ENCODE measurements at regions not wholly inside any gene's neighbourhood (a gene's known extent, or its start where the extent isn't known, plus 50 kb on each side); places are given as distances from the start of the nearest gene placed in this dataset.

DNA sequence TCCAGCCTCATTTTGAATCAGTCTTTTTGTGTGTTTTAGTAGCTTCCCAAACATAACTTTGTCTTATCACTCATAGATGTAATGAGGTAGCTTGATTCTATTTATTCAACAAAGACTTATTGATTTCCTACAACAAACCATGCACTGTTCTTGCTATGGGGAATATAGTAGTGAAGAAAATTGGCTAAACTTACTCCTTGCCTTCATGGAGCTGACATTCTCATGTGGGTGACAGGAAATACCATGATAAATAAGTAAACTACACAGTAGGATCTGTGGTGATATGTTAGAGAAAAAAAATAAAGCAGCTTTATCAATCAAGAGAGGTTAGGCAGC, 255.7 kb upstream of the TNC start:
- no peak for DNase-seq

DNA sequence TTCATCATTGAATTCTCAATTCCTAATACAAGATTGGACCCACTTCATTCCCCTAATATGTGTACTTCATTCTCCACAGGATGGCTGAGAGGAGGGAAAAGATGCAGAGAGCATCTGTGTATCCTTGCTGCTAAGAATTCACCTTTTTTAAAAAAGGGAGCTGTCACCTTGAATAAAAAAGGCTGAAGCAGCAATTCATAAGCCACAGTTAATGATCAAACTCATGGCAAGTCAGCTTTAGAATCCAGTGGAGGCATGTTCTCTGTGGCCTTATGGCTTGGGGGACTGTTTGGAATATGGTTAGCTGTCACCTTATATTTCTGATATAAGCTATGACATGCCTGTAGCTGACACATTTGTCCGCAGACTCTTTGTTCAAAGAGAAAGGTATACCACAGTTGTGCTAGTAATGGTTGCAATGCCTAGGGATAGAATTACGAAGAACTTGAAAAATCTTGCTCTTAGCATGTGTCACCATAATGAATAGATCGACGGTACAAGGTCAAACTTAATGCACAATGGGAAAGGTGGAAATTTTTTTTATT, 256.8 kb upstream of the TNC start:
- no peak for DNase-seq

DNA sequence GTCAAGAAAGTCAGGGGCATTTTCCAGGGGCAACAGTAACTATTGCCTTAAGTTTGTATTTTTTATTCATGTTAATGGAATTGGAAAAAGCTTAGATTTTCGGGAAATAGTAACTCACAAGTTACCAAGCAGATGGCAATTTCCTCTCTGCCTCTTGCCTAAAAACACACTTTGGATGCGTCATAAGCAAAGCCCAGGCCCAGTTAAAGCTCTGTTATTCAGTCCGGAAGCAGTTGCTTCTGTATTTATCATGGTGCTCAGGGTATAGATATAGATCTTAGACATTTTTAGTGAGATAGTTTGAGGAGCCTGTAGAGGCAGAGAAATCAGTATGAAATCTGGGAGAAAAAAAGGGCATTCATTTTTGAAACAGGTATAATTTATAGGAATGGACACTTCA, 260.3 kb upstream of the TNC start:
- no peak for DNase-seq

DNA sequence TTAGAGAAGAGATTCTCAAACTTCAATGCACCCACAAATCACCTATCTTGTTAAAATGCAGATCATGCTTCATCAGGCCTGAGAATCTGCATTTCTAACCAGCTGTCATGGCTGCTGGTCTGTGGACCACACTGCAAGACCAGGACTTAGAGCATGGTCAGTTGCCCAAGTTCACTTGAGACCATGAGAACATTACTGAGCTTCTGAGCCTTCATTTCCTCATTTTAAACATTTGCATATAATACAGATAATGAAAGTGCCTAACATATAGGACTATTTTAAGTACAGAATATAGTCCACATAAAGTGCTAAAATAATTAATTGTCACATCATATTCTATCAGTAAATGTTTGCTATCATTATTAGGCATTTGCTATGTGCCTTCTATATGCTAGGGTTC, 260.8 kb upstream of the TNC start:
- no peak for DNase-seq

DNA sequence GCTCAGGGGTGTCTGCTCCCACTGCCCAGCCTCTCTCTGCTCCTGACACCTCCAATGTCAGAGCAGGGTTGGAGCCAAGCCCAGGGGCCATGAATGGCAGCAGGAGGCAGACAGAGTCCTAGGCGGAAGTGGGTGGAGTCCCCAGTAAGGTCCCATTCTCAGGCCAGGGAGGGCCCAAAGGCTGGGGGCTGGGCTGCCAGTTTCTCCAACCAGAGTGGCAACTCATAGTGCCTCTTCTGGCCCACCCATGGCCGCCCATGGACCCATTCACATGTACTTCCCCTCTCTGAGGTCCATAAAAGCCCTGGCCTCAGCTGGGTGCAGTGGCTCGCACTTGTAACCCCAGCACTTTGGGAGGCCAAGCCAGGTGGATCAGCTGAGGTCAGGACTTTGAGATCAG, 261.8 kb upstream of the TNC start:
- no peak for DNase-seq

DNA sequence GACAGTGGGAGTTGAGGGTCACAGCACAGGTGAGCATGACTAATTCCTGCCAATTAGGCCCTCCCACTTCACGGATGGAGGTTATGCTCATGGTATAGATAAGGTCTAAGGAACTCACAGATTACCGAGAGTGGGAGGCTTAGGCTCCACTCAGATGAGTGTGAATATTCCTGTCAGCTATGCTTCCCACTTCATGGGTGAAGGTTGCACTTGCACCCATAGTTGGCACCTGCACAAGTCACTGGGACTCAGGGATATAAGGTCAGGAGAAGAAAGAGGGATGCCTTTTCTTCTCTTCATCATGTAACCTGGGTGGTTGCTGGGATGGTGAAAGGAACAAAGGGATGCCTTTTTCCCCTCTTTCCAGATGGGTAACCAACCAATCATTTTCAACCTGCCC, 264.9 kb upstream of the TNC start:
- no peak for DNase-seq

DNA sequence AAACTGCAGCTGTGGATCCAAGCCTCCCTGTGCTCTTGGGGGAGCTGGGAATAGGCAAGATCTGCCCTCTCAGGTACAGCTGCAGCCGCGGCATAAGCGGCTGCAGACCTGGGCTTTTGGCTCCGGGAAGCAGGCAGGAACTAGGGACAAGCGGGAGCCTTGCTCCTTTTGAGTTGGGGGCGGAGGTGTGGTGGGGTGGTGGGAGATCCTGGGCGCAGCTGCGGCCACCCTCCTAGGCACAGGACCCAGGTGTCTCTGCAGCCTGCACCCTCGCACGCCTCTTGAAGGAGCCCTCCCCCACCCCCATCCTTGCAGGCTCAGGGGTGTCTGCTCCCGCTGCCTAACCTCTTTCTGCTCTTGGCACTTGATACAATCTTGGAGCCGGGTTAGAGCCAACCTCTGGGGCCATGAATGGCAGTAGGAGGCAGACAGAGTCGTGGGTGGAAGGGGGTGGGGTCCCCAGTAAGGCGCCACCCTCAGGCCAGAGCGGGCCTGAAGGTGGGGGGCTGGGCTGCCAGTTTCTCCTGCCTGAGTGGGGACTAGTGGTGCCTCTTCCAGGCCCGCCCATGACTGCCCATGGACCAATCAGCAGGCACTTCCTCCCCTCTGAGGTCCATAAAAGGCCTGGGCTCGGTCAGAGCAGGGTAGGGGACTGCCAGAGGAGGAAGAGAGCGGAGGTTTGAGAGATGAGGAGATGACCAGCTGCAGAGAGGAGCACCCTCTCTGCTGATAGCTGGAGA, 267.6 kb upstream of the TNC start:
- DNase-seq = no peak

DNA sequence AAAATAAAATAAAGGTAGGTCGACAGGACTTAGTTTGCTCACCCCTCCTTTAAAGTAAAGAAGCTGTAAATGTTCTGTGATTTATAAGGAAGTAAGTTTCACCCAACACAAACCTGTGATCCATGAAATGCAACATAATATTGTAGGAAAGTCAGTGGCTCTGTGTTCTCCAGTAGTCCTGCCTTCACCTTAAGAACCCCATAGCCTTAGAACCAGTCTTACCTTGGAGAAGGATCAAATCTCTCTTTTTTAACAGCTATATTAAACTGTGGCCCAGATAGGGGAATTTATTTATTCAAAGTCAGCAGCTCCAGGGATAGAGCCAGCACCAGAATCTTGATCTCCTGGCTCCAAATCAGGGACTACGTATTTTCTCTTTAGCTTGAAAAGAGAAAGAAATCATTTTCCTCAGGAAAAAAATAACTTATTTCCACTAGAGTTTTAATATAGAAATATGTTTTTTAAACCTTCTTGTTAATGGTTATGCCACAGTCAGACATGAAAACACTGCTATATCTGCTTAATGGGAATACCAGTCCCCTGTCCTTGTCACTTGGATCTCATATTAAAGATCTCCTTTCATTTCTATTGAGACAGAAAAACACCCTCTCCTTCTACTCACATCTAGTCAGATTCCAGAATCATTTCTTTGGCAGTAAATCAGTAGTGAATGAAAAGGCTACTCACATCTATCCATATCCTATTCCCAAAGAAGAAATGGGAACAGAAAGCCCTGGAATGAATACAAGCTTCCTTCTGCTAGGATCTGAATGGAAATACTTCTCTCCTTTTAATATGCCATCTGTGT, 269.2 kb upstream of the TNC start:
- DNase-seq = no peak

DNA sequence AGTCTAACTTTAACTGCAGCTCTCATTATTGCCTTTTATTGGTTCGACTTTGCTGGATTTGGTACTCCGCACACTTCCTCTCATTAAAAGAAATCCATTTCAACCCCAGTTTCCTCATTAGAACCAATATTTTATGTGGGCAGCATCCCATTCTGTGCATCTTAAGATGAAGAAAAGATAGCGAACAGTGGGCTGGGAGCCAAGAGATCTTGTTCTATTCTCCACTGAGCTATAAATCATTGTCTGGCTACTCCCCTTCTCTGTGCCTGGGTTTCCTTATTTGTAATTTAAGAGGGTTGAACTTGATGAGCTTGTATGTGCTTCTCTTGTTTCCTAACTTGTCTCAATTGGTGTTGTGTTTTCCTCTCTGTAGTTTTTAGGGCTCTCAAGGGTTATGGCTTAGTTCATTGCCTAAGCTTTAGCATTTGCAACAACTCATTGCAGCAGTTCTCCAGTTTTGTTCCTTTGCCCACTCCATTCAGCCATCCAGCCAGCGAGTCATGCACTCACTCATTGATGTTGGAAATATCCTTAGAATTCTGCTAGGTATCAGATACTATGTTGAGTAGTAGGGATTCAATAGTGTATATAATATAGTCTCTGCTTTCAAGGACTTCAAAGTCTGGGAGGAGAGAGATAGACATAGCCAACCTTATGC, 273.3 kb upstream of the TNC start:
- DNase-seq = no peak

DNA sequence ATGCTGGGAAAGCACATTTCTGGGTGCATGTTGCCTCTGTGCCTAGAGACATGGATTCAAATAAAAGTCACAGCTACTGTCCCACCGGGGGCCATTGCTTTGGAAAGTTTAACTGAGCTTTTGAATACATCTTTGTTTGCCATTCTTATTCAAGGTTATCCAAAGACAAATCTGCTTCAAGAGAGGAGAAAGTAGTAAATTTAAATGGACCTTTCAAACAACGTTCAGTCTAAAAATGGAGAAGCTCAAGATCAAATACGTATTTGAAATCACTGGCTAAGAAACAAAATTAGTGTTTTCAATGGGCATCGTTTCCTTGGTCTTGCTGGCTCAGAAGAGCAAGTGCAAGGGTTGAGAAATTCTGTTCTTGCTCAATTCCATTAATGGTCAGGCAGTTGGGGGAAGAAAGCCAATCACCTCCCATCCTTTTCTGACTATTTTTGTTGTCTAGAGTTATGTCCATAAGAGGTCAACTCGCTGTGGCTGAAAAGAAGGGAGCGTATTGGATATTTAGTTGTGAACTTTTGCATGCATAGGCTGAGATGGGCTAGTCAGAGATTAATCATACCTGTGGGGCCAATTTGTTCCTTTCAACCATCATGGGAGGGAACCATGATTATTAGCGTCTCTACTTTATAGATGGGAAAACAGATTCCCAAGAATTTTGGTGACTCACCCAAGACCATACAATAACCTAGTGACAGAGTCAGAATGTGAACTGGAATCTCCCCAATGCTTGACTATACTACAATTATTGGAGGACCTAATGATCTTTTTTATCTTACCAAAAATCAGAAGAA, 276.2 kb upstream of the TNC start:
- DNase-seq = no peak

DNA sequence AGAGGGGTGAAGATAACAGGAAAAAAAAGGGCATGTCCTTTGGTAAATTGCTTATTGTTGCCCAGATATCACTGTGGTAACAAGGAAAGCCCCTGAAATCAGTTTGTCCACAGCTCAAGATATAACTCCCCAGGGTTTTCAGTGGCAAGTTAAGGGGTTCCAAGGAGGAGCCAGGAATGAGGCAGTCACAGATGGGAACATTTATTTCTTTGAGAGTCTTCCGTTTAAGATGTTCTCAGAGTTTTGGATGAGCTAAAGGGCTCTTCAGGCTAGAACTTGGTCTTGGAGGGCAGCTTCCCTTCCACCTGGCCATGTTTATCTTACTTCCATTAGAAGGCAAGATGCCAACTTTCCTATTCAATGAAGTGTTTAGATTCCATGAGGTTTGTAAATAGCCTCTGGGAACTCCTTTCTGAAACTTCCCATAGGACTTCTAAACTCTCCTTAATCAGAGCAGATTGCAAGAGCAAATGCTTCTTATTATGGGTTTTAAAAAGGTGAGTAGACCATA, 277.6 kb upstream of the TNC start:
- no peak for DNase-seq

DNA sequence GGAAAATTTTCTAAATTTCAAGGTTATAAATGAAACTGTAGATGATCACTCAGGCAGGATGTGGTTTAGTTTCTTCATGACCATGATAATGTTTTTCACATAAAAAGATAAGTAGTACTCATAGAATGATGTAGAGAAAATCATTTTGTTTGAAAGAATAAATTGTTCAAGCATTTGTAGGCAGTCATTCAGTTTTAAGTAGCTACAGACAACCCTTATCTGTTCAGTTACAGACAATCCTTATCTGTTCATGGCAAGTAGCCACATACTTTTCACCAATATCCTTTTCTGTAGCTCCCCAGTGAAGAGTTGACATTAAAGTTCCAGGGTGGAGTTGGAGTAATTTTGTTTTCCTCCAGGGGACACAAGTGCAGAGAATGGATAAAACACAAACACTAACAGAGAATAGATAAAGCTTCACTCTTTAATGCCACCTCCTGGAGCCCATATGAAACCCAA, 278.1 kb upstream of the TNC start:
- DNase-seq = no peak

DNA sequence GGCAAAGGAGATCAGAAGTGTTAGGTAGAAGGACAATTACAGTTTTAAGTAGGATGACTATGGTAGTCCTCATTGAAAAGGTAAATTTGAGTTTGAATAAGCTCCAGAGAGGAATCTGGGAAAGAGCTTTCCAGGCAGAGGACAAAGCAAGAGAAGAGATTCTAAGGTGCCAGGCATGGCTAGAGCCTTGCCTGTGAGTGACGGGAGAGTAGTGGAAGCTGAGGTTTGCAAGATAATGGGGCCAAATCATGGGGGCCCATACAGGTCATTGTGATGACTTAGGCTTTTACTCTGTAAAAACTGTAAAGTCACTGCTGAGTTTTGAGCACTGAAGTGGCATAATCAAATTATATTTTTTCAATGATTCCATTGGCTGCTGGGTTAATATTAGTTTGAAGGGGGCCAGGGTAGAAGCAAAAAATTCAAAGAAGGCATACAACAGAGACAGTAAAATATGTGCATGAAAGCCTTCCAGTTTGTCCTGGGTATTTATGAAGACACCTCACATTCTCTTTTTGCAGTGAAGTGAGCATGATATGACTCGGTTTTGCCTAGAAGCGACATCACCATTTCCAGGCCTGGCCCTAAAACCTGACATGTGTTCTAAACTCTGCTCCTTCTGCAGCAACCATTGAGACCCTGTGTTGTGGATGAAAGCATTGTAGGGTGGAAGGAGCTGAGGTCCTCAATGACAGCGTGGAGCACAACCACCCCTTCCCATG, 279.8 kb upstream of the TNC start:
- DNase-seq = no peak

DNA sequence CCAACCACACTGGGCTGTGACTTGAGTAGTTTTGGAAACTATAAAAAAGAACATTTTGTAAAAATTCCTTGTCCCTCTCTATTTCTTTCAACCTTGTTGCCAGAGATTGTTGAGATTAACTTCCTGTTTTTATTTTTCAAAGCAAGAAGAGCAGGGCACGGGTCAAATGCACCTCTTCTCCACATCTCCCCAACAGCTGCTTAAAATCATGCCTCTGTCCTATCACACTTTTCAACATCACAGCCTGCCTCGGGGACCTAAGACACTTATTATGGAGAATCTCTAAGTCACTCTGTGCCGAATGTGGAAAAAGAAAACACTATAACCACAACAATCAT, 280.3 kb upstream of the TNC start:
- no peak for DNase-seq

DNA sequence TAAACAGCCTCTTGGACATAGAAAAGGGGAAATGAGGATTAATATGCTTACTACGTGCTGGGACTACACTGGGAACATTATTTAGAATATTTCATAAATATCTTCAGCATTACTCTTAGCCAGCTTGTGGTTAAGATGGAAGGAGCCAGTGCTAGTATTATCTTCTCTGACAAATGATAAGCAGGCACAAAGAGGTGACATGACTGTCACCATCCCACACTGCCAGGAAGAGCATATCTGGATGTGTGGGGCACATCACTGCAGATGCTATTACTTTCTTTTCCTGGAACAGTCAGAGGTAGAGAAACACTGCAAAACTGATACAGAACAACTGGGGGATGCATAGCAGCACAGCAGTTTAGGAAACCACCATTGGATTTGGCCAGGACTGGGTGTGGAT, 281.0 kb upstream of the TNC start:
- no peak for DNase-seq

DNA sequence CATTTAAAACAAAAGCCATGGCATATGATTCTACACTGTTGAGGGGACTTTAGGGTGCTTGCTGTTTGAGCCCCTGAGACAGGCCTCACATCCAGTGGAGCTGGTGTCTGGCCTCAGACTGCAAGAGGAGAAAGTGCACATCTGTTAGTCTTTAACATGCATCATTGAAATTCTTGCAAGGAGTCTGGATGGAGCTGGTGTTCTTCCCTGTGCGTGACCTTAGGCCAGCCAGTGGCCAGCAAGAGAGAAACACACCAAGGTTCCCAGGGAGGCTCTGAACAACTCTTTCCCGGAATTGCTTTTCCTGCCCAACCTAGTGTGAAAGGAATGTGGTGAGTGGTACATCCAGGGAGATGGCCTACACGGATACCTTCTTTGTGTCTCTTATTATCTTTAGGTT, 282.8 kb upstream of the TNC start:
- no peak for DNase-seq

DNA sequence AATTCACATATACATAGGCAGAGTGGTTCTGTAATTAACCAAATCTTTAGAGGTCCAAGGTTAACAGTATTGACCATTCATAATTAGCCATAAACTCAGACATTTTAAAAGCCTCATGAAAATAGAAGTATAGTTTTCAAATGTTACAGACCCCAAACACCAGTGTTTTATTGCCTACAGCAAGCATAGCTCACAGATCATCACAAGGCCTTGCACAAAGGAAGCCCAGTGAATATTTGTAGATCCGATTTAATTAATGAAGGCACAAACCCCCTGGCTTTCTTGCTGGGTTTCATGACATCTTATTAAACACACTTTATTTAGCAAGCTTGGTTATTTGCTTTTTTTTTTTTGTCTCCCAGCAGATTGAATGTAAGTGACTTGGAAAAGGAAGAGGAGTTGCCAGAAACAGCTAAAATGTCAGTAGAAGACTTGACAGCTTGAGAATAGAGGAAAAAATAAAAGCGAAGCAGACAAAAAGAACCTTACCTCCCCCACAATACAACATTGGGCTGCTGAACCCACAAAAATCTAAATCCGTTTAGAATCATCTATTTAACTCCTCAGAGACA, 283.9 kb upstream of the TNC start:
- no peak for DNase-seq

DNA sequence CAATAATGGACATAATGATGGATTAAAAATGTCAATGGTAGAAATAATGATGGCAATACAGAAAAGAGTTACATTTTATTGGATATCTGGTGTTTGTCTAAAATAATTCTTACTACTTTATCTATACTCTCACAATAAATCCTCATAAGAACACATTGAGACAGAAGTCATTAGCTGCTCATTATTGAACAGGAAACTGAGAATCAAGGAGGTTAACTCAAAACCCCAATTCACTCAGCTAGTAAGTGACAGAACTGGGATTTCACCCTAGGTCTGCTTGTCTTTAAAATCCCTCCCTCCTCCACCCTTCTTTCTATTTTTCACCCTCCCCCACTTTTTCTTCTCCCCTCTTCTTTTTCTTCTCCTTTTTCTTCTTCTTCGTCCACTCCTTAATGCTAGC, 285.8 kb upstream of the TNC start:
- no peak for DNase-seq

DNA sequence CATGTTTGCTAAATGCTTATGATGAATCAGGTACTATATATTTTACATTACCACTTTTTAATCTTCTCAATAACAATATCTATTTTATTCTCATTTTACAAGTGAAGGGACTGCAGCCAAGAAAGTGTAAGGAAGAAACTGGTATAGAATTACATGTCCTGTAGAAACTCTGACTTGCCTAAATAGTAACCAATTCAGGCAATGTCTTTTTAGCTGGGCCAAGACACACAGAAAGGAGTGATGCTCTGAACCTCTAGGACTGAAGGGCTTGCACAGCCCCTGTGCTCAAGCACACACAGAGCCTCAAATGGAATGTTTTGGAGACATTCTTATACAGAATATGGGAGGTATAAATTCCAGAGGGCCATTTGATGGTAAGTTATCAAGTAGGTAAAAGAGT, 286.4 kb upstream of the TNC start:
- DNase-seq = no peak

DNA sequence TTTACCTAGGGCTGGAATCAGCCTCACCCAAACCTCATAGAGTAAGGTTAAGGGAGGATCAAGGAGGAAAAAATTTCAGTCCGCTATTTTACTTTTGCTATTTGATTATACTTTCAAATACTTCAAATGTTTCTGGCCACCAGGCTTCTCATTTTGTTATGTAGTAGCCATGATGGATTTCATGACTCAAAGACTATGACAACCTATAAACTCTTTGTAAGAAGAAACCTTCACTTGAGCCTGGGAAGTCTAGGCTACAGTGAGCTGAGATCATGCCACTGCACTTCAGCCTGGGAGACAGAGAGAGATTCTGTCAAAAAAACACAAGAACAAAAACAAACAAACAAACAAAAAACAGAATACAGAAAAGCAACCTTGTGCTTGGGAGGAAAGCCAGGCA, 293.6 kb upstream of the TNC start:
- DNase-seq = no peak

DNA sequence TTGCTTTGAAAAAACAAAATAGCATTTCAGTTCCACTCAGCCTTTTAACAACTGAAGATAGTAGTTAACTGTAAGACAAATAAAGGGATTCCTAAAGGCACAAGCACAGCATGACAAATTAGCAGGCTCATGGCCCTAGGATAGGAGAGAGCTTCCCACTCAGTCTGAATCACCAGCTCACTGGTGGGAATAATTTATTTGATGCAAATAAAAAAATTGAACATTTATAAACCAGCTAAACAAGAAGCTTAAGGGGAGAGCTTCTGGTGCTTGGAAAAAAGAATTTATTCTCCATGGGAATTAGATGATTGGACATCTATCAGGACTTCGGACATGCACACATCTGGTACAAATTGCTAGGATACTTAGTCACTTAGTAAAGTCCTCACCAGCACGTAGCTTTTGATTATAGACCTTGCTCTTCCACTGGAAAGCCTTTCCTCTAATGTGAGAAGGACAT, 294.1 kb upstream of the TNC start:
- DNase-seq = no peak

DNA sequence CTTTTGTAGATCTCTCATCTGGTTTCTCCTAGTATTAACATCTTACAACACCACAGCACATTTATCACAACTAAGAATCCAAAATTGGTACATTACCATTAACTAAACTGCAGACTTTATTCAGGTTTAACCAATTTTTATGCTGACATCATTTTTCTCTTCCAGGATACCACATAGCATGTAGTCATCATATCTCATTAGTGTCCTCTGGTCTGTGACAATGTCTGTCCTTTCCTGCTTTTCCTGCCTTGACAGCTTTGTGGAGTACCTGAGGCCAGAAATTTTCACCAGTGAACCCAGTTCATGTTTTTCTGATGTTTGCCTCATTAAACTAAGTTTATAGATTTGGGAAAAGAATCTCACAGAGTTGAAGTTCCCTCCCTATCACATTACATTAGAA, 294.7 kb upstream of the TNC start:
- no peak for DNase-seq

Data from activated naive CD4-positive, alpha-beta T cell treated with anti-CD3 and anti-CD28 coated beads, Interleukin-2, amount 50 U/mL, for 16 hours (primary cell).